IPS-NIHi11 (cell line): ENCODE measurements at regions not wholly inside any gene's neighbourhood (a gene's known extent, or its start where the extent isn't known, plus 50 kb on each side); places are given as distances from the start of the nearest gene placed in this dataset.
"Not testable (repeated sequence)": the region's sequence is repeated elsewhere in the genome, so short reads cannot be mapped to it uniquely, and the experiment has no call there.

Source experiments
- DNase-seq: peaks from one replicate; pipeline ENCODE4 v3.0.0; 2012; ENCODE audit warnings: mixed read lengths, low spot score

DNA sequence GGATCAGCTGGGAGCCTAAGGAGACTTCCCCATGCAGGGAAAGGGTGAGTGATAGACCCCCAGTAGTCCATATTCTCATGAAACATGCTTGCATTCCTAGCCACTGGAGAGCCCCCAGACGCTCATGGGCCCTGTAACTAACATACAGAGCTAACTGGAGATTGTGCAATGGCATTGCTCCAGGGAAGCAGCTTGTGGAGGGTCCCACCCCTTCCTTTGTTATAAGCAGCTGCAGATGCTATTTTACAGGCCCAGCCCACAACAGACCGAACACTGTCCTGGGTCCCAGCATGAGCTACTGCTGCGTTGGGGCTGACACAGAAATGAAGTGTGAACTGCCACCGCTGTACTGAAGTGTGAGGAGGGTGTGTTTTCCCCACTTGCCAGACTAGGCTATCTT, 1465.7 kb upstream of the DIAPH2 start:
- DNase-seq = peak; percentile 4

DNA sequence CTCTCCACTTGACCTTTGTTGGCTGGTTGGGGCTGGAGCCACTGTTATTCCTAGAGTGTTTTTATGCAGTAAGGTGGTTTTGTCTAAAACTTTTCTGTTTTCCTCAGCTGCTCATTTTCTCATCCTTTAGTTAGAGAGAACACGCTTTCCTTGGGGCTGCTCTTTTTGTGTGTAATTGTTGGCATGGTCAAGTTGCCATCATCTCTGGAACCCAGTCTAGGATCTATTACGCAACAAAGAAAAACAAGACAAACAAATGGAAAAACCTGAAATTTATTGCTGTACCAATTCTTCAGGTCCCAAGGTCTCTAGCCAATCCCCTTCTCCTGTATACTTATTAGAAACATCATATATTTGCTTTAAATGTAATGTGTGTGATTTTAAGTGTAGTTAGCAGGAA, 1436.3 kb upstream of the DIAPH2 start:
- DNase-seq = no peak

DNA sequence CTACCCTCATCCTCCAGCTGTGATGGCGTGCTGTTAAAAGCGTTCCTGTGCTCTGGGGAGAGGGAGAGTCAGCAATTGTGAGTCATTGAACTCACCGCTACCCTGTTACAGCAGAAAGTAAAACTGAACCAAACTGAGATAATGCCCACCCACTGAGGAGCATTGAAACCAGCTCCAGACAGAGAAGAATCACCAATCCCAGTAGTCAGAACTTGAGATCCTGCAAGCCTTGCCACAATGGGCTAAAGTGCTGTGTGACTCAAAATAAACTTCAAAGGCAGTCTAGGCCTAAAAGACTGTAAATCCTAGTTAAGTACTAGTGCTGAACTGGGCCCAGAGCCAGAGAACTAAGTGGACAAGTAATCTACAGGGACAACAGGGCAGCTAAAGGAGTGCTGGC, 1394.2 kb upstream of the DIAPH2 start:
- peak; percentile 1 for DNase-seq

DNA sequence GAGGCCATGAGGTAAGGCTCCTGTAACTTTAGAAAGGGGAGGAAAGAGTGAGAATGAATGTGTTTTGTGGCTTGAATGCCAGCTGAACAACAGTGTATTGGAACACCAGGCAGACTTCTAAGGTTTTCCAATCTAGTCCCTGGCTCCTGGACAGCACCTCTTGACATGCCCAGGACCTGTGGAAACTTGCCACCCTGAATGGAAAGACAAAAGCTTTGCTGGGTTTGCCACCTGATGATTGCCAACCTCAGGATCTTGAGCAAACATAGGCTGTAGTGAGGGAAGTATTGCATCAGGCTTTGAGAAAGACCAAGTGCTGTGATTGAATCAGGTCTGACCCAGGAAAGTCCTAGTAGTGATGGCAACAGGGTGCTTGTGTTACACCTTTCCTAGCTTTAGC, 1393.1 kb upstream of the DIAPH2 start:
- DNase-seq = no peak

DNA sequence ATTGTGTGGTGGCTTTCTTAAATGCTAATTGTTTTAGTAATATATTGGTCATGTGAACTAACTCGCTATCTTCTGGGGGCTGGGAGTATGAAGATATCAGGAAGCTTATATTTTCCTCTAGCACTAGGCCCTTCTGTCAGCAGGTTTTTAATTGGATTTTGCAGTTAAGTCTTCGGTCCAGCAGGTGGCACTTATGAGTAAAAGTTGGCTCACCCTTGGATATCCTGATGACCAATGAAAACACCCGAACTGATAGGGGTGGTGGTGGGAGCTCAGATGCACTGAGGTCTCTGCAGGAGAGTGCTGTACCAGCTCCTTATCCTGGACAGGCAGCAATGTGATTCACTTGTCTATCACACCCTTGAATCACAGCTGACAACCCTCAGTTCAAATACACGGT, 1365.8 kb upstream of the DIAPH2 start:
- DNase-seq = peak; percentile 48

DNA sequence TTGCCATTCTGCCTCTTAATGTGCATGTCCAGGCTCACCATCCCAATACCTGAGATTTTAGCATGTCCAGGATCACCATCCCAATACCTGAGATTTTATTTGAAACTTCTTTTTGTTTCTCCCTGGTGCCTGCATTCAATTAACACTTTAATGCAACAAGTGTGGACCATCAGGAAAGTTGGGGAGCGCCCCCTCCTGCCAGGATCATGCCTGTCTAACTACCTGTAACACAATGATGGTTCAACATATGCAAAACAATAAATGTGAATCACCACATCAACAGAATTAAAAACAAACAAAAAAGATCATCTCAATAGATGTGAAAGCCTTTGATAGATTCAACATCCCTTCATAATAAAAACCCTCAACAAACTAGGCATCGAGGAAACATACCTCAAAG, 1359.5 kb upstream of the DIAPH2 start:
- DNase-seq = no peak

DNA sequence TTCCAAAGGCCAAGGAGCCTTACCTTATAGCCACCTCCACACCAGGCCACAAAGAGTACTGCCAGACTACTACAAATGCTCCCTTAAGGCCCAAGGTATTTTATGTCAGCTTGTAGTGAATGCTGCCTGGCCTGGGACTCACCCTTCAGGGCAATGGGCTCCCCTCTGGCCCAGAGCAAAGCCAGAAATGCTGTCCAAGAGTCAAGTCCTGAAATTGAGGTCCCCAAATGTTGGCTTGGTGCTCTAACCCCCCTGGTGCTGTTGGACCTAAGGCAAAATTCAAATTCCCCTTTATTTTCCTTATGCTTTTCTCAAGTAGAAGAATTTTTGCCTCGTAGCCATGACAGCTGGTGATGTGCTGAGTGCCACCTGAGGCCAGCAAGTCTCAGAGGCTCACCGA, 1354.3 kb upstream of the DIAPH2 start:
- no peak for DNase-seq

DNA sequence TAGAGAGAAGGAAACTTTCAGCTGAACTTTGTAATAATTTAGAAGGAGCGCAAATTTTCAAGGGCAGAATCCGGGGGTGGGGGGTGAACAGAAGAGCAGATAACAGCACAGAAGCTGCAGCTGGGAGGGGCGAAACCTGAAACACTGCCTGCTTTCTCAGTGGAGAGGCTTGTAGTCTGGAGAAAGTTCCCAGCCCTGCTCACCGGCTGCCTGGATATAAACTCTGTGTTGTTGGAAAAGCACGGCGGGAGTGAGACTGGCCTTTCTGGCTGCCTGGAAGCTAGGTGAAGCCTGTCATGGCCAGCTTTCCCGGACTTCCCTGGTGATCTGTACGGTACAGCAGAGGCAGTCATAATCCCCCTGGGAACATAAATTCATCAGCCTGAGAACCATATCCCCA, 1352.1 kb upstream of the DIAPH2 start:
- DNase-seq = no peak

DNA sequence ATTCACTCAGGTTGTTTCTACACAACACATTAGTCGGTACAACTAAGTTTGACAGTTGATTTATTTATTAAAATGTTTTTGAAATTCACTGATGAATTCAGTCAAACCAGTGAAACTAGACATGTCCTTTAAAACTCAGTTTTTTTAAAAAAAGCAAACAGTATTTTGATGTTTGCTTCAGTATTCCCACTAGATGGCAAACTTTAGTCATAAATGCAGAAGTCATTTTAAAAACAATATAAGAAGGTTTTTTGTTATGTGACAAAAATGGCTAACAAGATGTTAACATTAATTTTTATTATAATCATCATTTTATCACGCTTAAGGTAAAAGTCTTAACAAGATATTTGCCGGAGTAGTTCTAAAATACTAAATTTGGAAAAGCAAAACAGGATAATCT, 1337.8 kb upstream of the DIAPH2 start:
- DNase-seq = no peak

DNA sequence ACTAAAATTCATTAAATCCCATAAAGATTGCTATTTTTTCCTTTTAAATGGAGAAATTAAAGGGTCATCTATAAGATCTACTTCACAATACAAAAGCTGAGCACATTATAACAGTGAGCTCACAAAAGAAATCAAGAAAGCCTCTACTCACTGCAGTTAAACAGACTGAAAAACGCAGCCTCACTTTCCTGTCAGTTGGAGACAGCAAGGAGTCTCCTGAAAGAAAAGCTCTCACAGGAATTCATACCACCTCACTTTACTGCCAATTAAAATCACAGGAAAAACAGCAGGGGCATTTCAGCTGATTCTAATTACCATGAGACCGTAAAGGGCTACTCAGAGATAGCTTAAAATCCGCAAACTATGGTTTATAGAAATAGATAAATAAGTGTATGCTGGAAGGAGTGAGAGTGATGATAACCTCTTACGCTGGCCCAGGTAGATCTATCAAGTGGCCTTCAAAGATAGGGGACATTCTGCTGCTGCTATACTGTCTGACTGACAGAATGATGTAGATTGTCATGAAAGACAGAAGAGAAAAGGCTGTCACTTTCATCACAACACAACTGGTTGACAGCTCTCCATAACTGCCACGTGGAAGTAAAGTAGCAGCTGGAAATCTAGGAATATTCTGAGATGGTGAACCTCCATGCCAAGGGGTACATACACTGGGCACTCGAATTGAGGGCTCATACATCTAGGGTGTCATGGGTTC, 1333.7 kb upstream of the DIAPH2 start:
- DNase-seq = no peak

DNA sequence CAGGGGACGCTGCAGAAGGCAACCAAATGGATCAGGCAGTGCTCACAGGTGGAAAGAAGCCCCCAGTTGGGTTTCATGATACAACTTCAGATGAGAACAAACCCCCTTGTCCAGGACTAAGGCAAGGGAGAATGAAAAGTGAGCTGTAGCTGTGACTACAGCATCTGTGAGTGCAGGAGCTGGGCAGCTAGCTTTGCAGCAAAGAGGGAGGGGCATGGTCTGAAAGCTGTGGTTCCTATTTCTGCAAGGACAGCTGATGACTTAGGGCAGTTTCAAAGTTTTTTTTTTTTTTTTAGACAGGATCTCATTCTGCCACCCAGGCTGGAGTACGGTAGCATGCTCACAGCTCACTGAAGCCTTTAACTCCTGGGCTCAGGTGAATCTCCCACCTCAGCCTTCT, 1317.4 kb upstream of the DIAPH2 start:
- no peak for DNase-seq

DNA sequence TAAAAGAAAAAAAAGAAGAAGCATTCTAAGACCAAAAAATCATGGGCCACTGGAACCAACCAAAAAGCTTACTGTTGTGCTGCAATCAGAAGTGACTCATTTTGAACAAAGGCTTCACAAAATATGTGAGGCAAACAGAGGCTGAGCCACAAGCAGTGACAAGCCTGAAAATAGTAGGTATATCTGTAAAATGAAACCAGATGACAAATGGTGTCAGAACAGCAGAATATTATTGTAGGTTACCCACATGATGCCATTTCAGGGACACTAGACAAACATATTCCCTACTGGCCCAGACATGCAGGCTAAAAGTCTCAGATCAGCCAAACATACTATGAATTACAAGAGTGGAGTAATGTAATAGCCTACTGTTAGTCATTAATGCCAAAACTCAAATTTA, 1301.8 kb upstream of the DIAPH2 start:
- no peak for DNase-seq

DNA sequence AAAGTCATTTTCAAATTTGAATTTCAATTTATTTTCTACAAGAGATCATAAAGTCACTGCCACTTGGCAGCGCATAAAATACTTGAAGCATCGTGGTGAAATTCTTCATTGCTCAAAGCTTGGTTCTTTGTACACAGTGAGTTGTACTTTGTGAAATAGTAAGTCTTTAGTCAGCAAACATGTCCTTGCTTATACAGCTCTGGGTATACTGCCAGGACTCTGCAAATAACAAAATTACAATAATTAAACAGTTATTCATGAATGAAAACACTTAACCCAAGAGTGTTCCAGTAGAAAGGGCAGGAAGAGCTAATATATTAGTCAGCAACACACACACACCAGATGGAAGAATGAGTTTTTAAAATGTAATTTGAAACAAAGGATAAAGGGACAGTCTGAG, 1300.9 kb upstream of the DIAPH2 start:
- DNase-seq = no peak

DNA sequence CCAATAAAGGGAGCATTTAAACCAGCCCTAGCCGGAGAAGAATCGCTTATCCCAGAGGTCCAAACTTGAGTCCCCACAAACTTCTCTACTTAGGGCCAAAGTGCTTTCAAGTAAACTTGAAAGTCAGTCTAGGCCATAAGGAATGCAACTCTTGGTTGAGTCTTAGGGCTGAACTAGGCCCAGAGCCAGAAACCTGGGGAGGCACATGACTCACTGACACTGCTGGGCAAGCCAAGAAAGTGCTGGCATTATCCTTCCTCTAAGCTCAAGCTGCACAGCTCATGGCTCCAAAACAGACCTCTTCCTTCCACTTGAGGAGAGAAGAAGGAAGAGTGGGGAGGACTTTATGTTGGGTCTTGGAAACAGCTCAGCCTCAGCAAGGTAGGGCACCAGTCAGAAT, 1257.3 kb upstream of the DIAPH2 start:
- peak; percentile 5 for DNase-seq

DNA sequence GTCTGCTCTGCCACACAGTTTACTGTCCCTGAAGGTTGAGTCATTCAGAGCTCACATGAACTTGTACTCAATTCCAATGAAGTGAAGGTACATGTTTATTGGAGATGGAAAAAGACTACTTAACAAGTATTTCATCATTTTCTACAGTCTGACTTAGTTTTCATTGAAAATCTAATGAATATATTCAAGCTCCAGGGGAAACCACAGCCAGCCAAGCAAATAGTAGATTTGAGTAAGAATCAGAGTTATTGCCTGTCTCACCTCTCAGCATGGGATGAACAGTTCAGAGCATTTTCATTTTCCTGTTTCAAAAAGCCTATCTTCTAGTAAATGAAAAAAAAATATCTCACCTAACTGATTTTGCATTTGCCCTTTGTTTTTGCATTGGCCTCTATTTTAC, 1249.4 kb upstream of the DIAPH2 start:
- DNase-seq = no peak

DNA sequence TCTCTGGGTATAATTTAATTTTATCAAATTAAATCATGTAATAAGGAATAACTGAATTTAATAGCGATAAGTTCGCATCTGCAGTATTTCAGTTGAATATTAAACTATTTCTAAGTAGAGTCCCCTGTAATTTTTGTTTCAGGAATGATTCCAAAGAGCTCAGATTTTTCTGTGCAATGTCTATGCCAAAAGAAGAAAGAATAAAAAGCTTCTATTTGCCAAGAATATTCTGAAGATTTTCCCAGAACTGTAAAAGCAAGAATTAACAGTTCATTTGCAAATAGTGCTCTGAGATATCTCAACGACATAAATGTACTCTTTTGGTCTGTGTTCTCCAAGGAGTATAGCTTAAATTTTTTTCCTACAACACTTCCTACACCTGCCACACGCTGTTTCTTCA, 1242.8 kb upstream of the DIAPH2 start:
- no peak for DNase-seq

DNA sequence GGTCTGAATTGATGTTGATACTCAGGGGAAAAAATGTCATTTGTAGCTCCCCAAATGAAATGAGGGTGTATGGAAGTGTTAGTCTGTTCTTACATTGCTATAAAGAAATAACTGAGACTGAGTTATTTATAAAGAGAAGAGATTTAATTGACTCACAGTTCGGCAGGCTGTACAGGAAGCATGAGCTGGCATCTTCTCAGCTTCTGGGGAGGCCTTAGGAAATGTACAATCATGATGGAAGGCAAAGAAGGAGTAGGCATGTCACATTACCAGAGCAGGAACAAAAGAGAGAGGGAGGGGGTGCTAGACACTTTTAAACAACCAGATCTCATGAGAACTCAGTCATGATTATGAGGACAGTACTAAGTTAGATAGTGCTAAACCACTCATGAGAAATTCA, 1199.9 kb upstream of the DIAPH2 start:
- DNase-seq = no peak

DNA sequence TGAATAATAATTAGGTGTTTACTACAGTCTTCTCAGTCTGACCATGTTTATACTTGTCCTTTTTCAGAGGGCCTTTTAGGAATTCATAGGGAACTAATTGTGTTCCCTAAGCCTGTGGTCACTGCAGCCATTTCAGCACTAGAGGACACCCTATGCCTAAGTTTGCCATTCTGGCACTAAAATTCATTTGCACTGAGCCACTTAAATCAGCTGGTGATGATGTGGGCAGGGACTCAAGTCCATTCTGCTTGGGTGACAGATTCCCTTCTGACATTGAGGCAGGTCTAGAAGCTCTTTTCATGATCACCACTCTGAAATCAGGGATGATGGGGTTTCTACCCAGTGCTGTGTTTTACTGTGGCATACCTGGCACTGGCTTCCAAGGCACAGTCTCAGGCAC, 1178.9 kb upstream of the DIAPH2 start:
- DNase-seq = peak; percentile 6

DNA sequence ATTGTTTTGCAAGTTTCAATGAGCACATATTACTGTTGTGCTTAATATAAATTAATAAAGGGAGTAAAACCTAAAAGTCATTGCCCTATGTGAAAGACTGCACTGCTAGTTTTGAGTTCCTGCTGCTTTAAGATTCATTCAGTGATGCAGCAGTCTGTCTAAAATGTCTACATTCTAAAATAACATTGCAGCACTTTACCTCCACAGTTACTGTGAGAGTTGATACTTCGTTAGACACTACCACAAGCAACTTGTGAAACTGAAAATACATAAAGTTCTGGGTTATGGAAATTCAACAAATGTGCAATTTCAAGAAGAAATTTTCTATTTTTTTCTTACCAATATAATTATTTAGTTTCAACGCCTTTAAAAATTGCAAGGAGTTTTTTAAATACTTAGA, 1175.2 kb upstream of the DIAPH2 start:
- no peak for DNase-seq

DNA sequence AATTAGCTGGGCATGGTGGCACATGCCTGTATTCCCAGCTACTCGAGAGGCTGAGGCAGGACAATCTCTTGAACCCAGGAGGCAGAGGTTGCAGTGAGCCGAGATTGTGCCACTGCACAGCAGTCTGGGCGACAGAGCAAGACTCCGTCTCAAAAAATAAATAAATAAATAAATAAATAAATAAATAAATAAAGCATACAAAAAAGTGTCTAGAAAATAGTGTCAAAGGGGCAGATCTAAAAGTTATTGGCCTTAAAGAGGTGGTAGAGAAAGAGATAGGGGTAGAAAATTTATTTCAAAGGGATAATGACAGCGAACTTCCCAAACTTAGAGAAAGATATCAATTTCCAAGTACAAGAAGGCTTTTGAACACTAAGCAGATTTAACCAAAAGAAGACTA, 1160.6 kb upstream of the DIAPH2 start:
- DNase-seq = not testable (repeated sequence)

DNA sequence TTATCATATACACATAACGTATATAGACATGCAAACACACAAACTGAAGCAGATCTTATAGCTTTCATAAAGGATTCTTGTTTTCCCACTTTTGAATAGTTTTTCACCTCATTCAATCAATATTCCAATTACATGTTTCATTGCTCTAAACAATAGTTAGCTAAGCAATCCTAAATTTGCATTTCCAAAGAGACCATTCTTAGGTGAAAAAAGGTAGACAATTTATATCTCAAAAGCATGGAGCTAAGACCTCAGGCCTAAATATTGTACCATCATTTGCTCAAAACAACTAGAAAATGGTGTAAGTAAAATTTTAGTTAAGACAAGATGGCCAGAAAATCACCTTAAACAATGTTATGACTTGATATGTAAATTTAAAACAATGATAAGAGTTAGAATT, 1148.5 kb upstream of the DIAPH2 start:
- no peak for DNase-seq

DNA sequence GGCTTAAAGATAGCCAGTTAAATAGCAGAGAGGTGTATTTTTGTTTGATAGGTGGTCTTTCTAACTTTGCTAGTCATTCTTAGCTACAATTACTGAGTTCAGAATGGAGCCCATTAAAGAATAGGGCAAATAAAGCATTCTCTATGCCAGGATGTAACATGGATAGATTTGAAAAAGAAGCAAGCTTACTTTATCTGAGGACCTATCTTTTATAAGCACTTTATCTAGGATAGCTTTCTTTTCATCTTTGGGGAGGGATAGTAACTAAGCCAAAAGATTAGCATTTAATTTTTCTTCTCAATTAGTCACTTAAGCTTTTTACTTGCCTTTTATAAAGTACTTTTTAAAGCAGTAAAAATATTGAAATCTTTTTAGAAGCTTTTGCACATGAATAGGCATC, 1148.0 kb upstream of the DIAPH2 start:
- DNase-seq = no peak

DNA sequence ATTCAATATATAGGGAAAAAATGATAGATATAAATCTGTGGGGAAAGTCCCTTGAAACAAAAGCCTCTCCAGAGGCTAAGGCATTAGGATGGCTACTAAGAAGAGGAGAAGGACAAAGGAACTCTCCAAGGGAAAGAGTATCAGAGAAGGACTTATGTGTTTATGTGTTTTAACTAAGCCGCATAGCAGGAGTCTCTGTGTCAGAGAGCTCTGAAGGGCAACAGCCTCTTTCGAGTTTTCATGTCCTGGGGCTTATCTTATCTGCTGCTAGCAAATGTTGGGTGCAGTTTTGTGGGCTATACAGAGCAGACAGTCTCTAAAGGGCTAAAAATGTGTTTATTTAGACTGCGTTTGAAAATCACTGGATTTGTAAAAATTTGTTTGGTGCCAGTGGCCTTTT, 1145.6 kb upstream of the DIAPH2 start:
- no peak for DNase-seq

DNA sequence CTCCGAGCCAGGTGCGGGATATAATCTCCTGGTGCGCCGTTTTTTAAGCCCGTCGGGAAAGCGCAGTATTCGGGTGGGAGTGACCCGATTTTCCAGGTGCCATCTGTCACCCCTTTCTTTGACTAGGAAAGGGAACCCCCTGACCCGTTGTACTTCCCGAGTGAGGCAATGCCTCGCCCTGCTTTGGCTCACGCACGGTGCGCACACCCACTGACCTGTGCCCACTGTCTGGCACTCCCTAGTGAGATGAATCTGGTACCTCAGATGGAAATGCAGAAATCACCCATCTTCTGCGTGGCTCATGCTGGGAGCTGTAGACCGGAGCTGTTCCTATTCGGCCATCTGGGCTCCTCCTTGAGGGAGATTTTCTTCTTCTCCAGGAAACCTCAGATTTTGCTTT, 1135.1 kb upstream of the DIAPH2 start:
- not testable (repeated sequence) for DNase-seq

DNA sequence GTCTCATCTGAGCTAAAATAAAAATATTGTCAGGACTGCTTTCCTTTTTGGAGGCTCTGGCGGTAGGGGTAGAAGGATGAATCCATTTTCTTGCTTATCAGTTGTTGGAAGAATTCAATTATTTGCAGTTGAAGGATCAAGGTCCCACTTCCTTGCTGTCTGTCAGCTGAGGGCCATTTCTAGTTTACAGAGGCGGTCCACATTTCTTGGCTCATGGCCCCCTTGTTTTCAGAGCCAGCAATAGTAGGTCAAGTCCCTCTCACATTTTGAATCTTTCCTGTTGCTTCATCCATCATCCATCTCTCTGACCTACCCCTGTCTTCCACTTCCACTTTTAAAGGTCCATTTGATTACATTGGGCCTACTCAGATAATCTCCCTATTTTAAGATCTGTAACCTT, 1099.3 kb upstream of the DIAPH2 start:
- DNase-seq = no peak
